K562 (cell line): ENCODE measurements at regions not wholly inside any gene's neighbourhood (a gene's known extent, or its start where the extent isn't known, plus 50 kb on each side); places are given as distances from the start of the nearest gene placed in this dataset.

ENCODE experiments used
- CBX3 ChIP-seq, 2 experiments: IDR thresholded peaks; 1 replicate in 1 of 2; 2 replicates in 1 of 2; pipeline ENCODE4 v1.6.1; 2012; ENCODE audit warnings: inconsistent platforms in 2 of 2, low read length in 2 of 2, borderline replicate concordance in 1 of 2, control low read depth in 1 of 2
- MYC ChIP-seq, 2 experiments: fragments of 250-450 bp in 1 of 2; sonication (Bioruptor Pico) in 1 of 2; IDR thresholded peaks; 2 replicates each; pipeline versions ENCODE4 v1.5.1 to v1.6.1; 2012 to 2021; ENCODE audit warnings: low read depth in 2 of 2, borderline replicate concordance in 1 of 2, improper control_type of control experiment in 1 of 2, low read length in 1 of 2, mild to moderate bottlenecking in 1 of 2, moderate library complexity in 1 of 2
- POLR2AphosphoS5 ChIP-seq: IDR thresholded peaks from 2 replicates; pipeline ENCODE4 v1.6.1; 2011; ENCODE audit warnings: mild to moderate bottlenecking, low read depth, low read length, moderate library complexity; ENCODE audit not compliant: control insufficient read depth, insufficient read depth
- STAT5B ChIP-seq: fragments of 250-450 bp; sonication (Bioruptor Pico); IDR thresholded peaks from 2 replicates; pipeline ENCODE4 v1.8.0; 2021; ENCODE audit warnings: mild to moderate bottlenecking, inconsistent platforms
- ZC3H4 ChIP-seq: sonication (generic); formaldehyde crosslinking; IDR thresholded peaks from 2 replicates; pipeline ENCODE4 v1.9.0; 2021; ENCODE audit warnings: missing genetic modification reagents, borderline replicate concordance
- TF ChIP-seq, protein P1 (sequence below), 3 experiments: IDR thresholded peaks in 2 of 3; conservative IDR thresholded peaks in 1 of 3; 2 replicates each; pipeline ENCODE4 v1.5.1; 2011 to 2012; ENCODE audit warnings: low read length in 3 of 3, mild to moderate bottlenecking in 3 of 3, control low read depth in 2 of 3, improper control_type of control experiment in 1 of 3, inconsistent platforms in 1 of 3, low read depth in 1 of 3, mixed read lengths in 1 of 3, moderate library complexity in 1 of 3; ENCODE audit not compliant: insufficient read depth in 2 of 3
- TF ChIP-seq, protein P2 (sequence below): sonication (generic); formaldehyde crosslinking; IDR thresholded peaks from 2 replicates; pipeline ENCODE4 v1.8.1; 2023; ENCODE audit warnings: mild to moderate bottlenecking, missing genetic modification reagents, moderate library complexity

DNA sequence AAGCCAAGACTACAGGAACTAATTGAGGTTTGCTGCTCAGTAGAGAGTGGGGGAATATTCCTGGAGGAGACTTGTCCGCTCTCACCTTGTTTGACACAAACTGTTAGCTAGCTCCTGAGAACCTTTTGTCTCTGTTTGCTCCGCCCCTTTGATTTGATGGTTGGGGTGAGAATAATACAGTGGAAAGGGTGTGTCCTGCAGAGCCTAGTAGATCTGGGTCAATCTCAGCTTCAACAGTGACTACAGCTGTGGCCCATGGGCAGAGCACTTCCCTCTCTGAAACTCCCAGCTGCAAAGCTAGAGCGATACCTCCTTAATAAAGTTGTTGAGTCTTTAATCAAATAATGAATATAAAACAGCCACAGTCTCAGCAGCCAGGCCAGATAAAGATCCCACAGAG, 576.7 kb downstream of the DIAPH3 start:
- TF ChIP-seq, protein P1, sequence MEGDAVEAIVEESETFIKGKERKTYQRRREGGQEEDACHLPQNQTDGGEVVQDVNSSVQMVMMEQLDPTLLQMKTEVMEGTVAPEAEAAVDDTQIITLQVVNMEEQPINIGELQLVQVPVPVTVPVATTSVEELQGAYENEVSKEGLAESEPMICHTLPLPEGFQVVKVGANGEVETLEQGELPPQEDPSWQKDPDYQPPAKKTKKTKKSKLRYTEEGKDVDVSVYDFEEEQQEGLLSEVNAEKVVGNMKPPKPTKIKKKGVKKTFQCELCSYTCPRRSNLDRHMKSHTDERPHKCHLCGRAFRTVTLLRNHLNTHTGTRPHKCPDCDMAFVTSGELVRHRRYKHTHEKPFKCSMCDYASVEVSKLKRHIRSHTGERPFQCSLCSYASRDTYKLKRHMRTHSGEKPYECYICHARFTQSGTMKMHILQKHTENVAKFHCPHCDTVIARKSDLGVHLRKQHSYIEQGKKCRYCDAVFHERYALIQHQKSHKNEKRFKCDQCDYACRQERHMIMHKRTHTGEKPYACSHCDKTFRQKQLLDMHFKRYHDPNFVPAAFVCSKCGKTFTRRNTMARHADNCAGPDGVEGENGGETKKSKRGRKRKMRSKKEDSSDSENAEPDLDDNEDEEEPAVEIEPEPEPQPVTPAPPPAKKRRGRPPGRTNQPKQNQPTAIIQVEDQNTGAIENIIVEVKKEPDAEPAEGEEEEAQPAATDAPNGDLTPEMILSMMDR (IDR thresholded peaks at IDR 0.05 in 2 of 3, conservative IDR thresholded peaks at IDR 0.05 in 1 of 3; ENCODE audit: insufficient read depth in 2 of 3, low read depth in 1 of 3, low read length in 3 of 3): no peak
- TF ChIP-seq CBX3 (IDR thresholded peaks at IDR 0.05; ENCODE audit: borderline replicate concordance in 1 of 2, low read length in 2 of 2) (no peak), ZC3H4 (no peak), MYC (IDR thresholded peaks at IDR 0.05; ENCODE audit: low read depth, low read length) (no peak), MYC (CRISPR knock-in tag; IDR thresholded peaks at IDR 0.05; ENCODE audit: borderline replicate concordance, low read depth) (no peak), POLR2AphosphoS5 (no peak), STAT5B (CRISPR knock-in tag) (no peak)
- TF ChIP-seq, protein P2, sequence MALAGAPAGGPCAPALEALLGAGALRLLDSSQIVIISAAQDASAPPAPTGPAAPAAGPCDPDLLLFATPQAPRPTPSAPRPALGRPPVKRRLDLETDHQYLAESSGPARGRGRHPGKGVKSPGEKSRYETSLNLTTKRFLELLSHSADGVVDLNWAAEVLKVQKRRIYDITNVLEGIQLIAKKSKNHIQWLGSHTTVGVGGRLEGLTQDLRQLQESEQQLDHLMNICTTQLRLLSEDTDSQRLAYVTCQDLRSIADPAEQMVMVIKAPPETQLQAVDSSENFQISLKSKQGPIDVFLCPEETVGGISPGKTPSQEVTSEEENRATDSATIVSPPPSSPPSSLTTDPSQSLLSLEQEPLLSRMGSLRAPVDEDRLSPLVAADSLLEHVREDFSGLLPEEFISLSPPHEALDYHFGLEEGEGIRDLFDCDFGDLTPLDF: no peak
